ENCODE measurements at regions not wholly inside any gene's neighbourhood (a gene's known extent, or its start where the extent isn't known, plus 50 kb on each side); places are given as distances from the start of the nearest gene placed in this dataset.
"Not testable (repeated sequence)": the region's sequence is repeated elsewhere in the genome, so short reads cannot be mapped to it uniquely, and the experiment has no call there.

DNA sequence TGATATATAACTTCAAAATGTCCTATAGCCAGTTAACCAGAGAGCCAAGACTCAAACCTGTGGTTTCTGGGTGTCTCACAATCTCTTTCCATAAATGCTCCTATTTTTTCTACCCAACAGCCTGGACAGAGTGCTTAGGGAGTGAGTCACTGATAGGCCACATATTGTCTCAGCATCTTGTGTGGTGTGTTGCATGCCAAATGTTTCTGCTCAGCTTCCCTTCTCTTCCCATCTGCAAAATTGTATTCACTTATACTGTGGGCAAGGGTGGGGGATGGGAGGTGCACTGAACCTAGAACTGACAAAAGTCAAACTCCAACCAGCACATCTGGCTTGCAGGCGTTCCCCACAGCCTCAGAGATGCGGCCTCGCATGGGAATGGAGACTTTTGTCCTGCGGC lies 123.3 kb downstream of the KCNA5 start:
- FAIRE-seq: no peak

GRCh38 chr12:5168148-5168547 lies 124.5 kb downstream of the KCNA5 start:
- no peak for FAIRE-seq

DNA sequence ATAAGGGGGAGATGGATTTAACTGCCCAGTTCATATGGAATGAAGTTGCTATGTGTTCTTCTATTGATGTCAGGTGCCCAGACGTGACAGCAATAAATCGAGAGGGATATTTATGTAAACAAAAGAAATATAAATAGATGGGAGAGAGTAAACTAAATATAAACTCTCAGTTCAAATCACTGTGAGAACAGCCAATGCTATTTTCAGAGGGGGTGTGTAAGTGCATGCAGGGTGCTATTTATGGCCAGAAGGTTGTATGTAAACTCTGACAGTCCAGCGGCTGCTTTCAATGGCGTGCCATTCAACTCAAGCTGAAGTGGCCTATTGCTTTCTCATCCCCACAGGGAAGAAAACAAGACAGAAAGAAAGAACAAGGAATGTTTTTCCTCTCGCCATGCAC lies 127.2 kb downstream of the KCNA5 start:
- no peak for FAIRE-seq

DNA sequence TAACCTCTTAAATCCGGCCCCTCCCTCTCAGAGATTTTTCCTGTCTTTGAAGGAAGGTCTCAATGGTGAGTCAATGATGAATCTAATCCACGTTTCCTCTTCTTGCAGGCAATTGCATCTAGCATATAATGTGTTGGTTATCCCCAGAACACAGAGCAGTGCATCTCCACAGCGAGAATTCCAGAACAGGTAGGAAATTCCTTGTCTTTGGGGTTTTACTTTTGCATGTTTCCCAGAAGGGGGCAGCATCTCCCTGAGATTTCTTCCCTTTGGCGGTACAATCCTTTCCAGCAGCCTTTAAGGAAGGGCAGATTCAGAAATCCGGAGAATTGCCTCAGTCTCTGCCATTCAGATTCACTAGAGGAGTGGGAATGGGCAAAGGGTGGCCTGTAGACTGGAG lies 128.0 kb downstream of the KCNA5 start:
- FAIRE-seq: no peak

DNA sequence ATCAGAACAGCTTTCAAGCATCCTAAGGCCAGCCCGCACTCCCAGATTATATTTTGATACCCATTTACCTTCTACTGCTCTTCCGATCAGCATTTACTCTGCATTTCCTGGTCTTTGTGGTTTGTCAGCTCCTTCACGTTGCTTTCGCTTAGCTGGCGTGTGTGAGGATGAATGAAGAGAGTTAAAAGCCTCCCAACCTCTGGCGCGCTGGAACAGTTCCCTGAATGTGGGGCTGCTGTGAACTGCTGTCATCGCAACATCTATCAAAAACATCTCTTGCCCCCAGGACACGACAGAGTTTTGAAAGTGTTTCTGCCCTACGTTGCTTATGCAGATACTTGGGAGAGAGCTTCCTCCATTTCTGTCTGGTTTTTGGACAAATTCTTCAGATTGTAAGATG lies 129.2 kb downstream of the KCNA5 start:
- FAIRE-seq: no peak

GRCh38 chr12:5173511-5174011 lies 129.9 kb downstream of the KCNA5 start:
- no peak for FAIRE-seq

DNA sequence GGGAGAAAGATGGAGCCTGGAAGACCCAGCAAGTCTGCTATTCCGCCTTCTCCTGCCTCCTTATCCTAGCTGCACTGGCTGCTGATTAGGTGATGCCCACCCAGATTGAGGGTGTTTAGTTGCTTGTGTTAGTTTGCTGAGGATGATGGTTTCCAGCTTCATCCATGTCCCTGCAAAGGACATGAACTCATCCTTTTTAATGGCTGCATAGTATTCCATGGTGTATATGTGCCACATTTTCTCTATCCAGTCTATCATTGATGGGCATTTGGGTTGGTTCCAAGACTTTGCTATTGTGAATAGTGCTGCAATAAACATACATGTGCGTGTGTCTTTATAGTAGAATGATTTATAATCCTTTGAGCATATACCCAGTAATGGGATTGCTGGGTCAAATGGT lies 131.7 kb downstream of the KCNA5 start:
- FAIRE-seq: not testable (repeated sequence)

DNA sequence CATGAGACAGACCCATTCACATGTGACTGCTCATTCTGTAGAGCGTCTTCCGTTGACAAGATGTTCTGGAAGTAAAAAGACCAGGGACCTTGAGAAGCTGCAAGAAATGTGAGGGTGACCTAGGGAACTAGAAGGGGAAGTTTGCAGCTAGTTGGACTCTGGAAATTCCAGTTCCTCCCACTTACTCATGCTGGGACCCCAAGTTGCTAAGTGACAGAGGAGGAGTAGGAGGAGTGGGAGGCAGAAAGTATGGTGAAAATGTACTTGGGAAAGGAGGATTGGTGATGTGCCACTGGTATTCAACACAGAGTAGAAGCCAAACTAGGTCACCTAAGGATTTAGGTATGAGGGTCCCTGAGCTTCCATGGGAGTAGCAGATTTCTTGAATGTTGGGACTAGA lies 132.4 kb downstream of the KCNA5 start:
- no peak for FAIRE-seq

- FAIRE-seq: no peak
Measured at GRCh38 chr12:5177096-5177495, 133.4 kb downstream of the KCNA5 start.

GRCh38 chr12:5177731-5178130 lies 134.1 kb downstream of the KCNA5 start:
- FAIRE-seq: no peak

- no peak for FAIRE-seq
Measured at GRCh38 chr12:5178571-5178970, 134.9 kb downstream of the KCNA5 start.

DNA sequence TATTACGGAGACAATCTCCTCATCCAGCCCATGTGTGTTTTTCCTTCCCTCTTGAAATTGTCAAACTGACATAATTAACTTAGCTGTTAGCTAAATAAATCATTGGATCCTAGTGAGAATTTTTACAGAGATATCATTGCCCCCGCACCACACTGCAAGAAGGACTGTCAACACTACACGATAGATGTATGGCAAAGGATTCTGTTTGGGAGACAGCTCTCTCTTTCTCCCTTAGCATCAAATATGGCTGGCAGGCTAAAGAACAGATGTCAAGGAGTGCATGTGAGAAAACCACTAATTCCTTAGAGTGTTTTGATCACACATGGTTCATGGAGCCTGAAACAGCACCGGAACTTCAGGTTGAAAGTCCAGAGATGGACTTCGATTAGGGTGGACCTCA lies 136.8 kb downstream of the KCNA5 start:
- no peak for FAIRE-seq

DNA sequence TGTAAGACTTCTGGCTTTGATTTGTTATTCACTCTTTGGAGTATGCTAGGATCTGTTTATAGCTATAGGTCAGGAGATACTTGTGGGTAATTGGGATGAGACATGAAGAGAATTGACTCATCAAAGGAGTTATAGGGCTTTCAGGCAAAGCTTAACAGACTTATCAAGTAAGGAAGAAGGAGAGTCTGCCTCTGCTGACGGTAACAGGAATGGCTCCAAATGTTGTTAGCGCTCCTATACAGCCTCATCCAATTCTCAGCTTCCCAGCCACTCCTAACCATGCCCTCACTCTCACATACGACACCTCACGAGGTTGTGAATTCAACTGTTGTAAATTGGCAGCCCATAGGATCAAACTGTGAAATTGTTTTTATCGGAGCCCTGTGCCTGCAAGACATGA lies 140.5 kb downstream of the KCNA5 start:
- FAIRE-seq: no peak

DNA sequence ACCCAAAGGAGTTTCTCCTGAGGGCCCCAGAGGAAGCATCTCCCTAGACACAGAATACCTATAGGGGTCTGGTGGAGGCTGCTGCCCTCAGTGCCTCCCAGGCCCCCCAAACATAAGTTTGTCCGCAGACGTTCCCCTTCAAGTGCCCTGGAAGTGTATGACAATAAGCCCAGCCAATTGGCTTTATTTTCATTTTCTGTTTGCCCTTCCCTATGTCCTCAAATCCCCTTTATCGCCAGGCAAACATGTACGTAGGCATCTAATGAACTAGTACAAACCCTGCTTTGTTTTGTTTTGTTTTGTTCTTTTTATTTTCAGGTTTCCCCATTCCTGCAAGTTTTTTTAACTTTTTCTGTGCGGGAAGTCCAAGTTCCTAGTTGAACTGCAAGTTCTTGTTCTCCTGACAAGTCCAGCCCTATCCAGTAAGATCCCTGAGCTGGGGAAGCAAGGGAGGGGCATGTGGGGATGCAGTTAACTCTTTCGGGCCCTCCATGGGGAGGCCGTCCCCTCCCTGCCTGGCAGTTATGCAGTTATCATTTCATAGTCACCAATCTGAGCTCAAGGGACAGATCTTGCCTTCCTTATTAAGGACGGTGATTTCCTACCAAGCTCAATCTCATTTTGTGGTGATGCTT lies 141.9 kb downstream of the KCNA5 start:
- FAIRE-seq: no peak

GRCh38 chr12:5186715-5187114 lies 143.0 kb downstream of the KCNA5 start:
- FAIRE-seq: peak; percentile 4

DNA sequence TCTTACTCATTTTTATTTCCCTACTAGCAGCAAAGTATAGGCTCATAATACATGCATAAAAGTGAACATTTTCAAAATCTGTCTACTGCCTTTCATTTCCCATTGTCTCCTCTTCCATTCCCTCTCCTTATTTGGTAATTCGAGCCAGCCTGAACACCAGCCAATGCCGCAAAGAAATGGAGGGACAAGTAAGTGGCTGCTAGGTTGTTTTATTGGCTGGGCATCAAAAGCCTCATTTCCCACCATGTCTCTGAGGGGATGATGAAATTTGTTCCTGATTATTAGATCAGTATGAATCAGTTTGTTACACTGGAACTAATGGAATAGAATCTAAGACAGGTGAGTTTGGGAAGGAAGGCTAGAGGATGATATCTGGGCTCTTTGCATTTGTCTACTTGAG lies 143.5 kb downstream of the KCNA5 start:
- no peak for FAIRE-seq

DNA sequence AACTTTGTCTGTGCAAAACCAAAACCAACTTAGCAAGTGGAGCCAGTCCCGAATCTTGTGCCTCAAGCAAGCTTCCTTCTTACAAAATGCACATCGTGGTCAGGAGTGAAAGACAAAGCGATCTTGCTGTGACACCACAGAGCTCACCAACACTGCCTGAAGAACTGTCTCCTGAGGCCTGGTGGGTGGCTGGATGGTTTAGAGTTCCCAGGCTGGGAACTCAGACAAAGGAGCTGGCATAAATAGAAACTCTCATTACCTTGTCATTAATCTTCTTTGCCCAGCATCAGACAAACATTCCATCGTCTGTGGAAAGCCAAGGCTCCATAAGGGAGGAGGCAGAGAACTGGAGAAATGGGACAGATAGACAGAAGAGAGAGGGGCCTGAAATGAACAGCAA lies 144.8 kb downstream of the KCNA5 start:
- FAIRE-seq: no peak

DNA sequence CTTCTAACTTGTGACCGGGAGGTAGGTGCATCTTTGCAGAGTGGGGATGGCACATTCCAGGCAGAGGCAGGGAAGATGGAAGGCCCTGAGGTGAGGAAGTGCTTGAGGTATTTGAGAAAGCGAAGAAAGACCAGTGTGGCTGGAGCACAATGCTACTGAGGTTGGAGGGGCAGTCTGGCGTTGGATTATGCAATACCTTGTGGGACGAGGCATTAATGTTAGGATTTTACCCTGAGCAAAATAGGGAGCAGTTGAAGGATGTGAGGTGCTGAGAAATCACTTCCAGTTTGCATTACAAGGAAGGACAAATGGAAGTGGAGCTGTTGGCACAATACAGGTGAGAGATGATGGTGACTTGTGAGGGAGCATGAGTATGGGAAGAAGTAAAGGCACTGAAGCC lies 145.5 kb downstream of the KCNA5 start:
- no peak for FAIRE-seq

- no peak for FAIRE-seq
Measured at GRCh38 chr12:5191803-5192538, 148.3 kb downstream of the KCNA5 start.

- FAIRE-seq: no peak
Measured at GRCh38 chr12:5192726-5193125, 149.0 kb downstream of the KCNA5 start.

DNA sequence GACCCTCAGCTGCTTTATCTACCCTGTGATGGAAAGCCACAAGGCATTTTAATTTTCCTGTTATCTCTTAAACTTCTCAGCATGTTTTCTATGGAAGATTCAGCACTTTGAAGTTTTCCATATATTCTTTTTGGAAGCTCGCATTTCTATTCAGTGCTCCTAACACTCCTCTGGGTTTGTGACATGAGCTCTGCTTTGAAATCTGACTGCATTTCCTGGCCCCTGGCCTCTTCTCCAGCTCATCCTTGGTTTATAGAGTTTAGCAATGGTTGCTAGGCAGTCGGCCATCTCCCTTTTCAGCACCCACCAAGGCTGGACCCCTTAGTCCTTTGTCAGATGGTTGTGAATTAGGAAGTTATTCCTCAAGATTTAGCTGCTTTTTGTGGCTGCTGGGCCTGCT lies 150.6 kb downstream of the KCNA5 start:
- FAIRE-seq: no peak

DNA sequence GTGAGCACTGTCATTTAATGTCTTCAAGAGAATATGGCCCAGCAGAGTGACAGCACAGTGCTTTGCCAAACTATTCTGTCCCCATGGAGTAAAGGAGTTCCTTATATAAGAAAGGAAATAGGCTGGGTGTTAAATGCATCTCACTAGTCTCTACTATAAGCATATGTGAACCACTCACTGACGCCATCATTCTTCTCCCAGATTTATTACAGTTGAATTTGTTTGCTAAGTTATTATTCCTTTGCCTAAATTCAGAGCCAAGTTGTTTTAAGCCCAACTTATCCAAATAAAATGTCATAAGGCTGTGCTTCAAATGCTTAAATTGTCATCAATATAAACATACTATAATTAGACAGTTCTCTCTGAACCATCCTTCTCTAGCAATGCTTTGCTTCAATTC lies 151.6 kb downstream of the KCNA5 start:
- FAIRE-seq: no peak

- no peak for FAIRE-seq
Measured at GRCh38 chr12:5195691-5196090, 152.0 kb downstream of the KCNA5 start.

- no peak for FAIRE-seq
Measured at GRCh38 chr12:5197131-5197530, 153.5 kb downstream of the KCNA5 start.

GRCh38 chr12:5197656-5198055 lies 154.0 kb downstream of the KCNA5 start:
- FAIRE-seq: no peak
